ENCODE measurements at regions not wholly inside any gene's neighbourhood (a gene's known extent, or its start where the extent isn't known, plus 50 kb on each side); places are given as distances from the start of the nearest gene placed in this dataset.
"Not testable (repeated sequence)": the region's sequence is repeated elsewhere in the genome, so short reads cannot be mapped to it uniquely, and the experiment has no call there.

- no peaks in the 10 kb centered on the region for H3K27me3 Mint-ChIP-seq
- no peaks in the 10 kb centered on the region for H3K36me3 Mint-ChIP-seq (ENCODE audit: low read depth)
- peaks cover 20% of the 10 kb centered on the region for H3K4me1 Mint-ChIP-seq (ENCODE audit: low read depth)
- H3K4me3 Mint-ChIP-seq, result no peak overlapping the region
- intact Hi-C loops (cut with micrococcal nuclease), result no loop called here
- H3K27ac Mint-ChIP-seq, result no peak overlapping the region
- peaks cover 26% of the 10 kb centered on the region for H3K9me3 Mint-ChIP-seq
Measured at GRCh38 chr3:153348457-153349107, 186.6 kb downstream of the RAP2B start.

DNA sequence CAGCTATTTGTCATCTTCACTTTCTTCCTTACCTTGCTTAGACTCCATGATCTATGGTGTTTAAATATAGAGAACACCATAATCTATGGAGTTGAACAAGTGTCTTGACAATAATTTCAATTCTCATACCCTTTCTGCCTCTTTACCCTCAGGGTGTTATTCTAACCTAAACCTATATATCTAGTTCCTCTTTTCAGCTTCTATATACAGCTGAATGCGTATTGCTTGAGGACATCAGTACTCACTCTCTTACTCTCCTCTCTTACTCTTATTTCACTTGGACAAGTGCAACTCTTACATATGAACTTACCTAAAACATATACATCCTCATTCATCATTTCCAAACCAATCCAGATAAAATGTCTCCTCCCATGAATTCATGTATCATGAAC is 187.1 kb downstream of the RAP2B start:
- Mint-ChIP-seq H3K4me1 (ENCODE audit: low read depth) (peaks cover 18% of the 10 kb centered on the region), H3K36me3 (ENCODE audit: low read depth) (no peaks in the 10 kb centered on the region), H3K27me3 (no peaks in the 10 kb centered on the region), H3K9me3 (peaks cover 26% of the 10 kb centered on the region), H3K27ac (no peak overlapping the region), H3K4me3 (no peak overlapping the region)
- intact Hi-C loops (cut with micrococcal nuclease), result no loop called here

GRCh38 chr3:153350420-153350819 is 188.4 kb downstream of the RAP2B start:
- Mint-ChIP-seq H3K9me3 (peaks cover 26% of the 10 kb centered on the region), H3K4me3 (no peak overlapping the region), H3K4me1 (ENCODE audit: low read depth) (peaks cover 15% of the 10 kb centered on the region), H3K27me3 (no peaks in the 10 kb centered on the region), H3K36me3 (ENCODE audit: low read depth) (no peaks in the 10 kb centered on the region), H3K27ac (no peak overlapping the region)
- intact Hi-C loops (cut with micrococcal nuclease), result no loop called here

DNA sequence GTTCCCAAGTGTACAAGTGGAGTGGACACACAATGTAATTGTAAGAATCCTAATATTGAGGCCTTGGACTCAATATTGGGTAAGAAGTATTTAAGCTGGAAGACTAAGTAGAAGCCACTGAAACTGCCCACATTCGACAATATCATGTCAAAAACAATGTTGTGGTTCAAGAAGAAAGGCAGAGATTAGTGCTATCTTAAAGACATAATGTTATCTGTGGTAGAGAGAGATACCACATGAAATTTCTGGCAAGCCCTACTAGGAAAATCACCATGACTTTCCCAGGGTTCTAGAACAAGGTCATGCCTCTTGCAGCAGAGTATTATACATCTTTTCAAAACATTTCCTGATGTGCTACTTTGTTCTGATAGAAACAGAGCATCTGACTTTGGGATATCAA is 192.6 kb downstream of the RAP2B start:
- intact Hi-C loops (cut with micrococcal nuclease), result no loop called here
- Mint-ChIP-seq H3K4me1 (ENCODE audit: low read depth) (peaks cover 6% of the 10 kb centered on the region), H3K4me3 (no peak overlapping the region), H3K36me3 (ENCODE audit: low read depth) (no peaks in the 10 kb centered on the region), H3K9me3 (no peaks in the 10 kb centered on the region), H3K27me3 (no peaks in the 10 kb centered on the region), H3K27ac (no peak overlapping the region)

DNA sequence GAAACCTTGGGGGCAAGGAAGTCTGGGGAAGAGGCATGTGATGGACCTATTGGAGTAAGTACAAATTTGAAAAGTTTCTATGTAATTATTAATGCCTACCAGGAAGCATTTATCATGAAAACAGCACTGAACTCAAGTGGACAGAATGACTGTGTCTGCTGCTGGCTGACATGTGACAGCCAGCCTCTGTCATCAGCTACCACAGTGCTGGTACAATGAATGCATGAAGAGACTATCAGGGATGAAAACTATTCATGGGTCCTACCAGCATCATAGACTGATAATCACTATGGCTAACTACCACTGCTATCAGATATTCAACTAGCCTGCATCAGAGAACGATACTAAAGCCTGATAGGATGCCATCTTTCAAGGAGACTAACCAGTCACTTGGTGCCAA is 193.5 kb downstream of the RAP2B start:
- Mint-ChIP-seq H3K27me3 (no peaks in the 10 kb centered on the region), H3K36me3 (ENCODE audit: low read depth) (no peaks in the 10 kb centered on the region), H3K27ac (no peak overlapping the region), H3K9me3 (no peaks in the 10 kb centered on the region), H3K4me3 (no peak overlapping the region), H3K4me1 (ENCODE audit: low read depth) (peaks cover 6% of the 10 kb centered on the region)
- intact Hi-C loops (cut with micrococcal nuclease), result no loop called here

DNA sequence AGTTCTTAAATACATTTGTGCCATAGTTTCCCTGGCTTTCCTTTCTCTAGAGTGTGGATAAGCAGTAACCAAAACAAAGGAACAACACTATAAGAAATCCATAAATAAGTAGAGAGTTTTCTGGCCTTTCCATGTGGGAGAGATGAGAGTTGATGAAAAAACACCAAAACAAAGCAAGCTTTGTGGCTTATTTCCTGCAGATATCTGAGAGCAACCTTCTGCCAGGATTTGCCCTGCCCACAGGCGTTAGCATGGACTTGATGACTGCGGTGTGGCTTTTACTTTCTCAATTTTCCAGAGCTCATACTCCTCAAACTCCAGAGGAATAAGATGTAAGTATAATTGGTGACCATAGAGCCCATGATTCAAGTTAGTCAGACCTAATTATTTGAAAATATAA is 194.9 kb downstream of the RAP2B start:
- Mint-ChIP-seq H3K27me3 (no peaks in the 10 kb centered on the region), H3K36me3 (ENCODE audit: low read depth) (no peaks in the 10 kb centered on the region), H3K27ac (no peak overlapping the region), H3K9me3 (no peaks in the 10 kb centered on the region), H3K4me1 (ENCODE audit: low read depth) (peaks cover 6% of the 10 kb centered on the region), H3K4me3 (no peak overlapping the region)
- intact Hi-C loops (cut with micrococcal nuclease), result no loop called here

DNA sequence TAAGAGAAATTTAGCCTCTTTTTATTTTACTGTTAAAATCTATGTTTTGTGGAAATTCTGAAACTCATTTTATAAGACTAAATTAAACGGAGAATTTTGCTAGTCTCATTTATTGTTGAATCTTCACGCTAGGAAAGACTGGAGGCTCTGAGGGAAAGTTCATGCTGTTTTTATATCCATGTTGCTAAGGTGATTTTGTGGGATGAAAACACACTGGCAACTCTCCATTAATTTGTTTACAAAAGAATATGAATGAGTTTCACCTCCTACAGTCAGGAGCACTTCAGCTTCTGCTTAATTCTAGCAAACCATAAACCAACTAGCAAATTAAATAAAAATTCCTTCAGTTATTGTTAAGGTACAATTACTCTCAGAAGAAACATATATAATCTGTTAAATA is 195.4 kb downstream of the RAP2B start:
- Mint-ChIP-seq H3K9me3 (no peaks in the 10 kb centered on the region), H3K4me3 (no peak overlapping the region), H3K27ac (no peak overlapping the region), H3K27me3 (no peaks in the 10 kb centered on the region), H3K4me1 (ENCODE audit: low read depth) (peaks cover 5% of the 10 kb centered on the region), H3K36me3 (ENCODE audit: low read depth) (no peaks in the 10 kb centered on the region)
- intact Hi-C loops (cut with micrococcal nuclease), result no loop called here

DNA sequence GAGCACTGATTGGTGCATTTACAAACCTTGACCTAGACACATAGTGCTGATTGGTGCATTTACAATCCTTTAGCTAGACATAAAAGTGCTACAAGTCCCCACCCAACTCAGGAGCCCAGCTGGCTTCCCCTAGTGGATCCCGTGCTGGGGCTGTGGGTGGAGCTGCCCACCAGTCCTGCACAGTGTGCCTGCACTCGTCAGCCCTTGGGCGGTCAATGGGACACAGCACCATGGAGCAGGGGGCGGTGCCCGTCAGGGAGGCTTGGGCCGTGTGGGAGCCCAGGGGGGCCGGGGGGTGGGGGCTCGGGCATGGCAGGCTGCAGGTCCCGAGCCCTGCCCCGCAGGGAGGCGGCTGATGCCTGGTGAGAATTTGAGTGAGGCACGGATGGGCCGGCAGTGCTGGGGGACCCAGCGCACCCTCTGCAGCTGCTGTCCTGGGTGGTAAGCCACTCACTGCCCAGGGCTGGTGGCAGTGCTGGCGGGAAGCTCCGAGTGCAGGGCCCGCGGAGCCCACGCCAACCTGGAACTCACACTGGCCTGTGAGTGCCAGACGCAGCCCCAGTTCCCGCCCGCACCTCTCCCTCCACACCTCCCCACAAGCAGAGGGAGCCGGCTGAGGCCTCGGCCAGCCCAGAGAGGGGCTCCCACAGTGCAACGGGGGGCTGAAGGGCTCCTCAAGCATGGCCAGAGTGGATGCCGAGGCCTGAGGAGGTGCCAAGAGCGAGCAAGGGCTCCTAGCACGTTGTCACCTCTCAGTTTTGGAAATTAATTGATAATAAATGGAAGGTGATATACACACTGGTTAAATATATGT is 207.7 kb downstream of the RAP2B start:
- Mint-ChIP-seq H3K27ac (no peak overlapping the region), H3K4me3 (no peak overlapping the region), H3K36me3 (ENCODE audit: low read depth) (peaks cover 4% of the 10 kb centered on the region), H3K4me1 (ENCODE audit: low read depth) (peaks cover 28% of the 10 kb centered on the region), H3K27me3 (no peaks in the 10 kb centered on the region), H3K9me3 (peaks cover 32% of the 10 kb centered on the region)
- intact Hi-C loops (cut with micrococcal nuclease), result no loop called here

- no peaks in the 10 kb centered on the region for H3K36me3 Mint-ChIP-seq (ENCODE audit: low read depth)
- peaks cover 32% of the 10 kb centered on the region for H3K4me1 Mint-ChIP-seq (ENCODE audit: low read depth)
- H3K4me3 Mint-ChIP-seq, result no peak overlapping the region
- H3K27ac Mint-ChIP-seq, result no peak overlapping the region
- peaks cover 23% of the 10 kb centered on the region for H3K9me3 Mint-ChIP-seq
- intact Hi-C loops (cut with micrococcal nuclease), result no loop called here
- no peaks in the 10 kb centered on the region for H3K27me3 Mint-ChIP-seq
Measured at GRCh38 chr3:153370680-153371079, 208.7 kb downstream of the RAP2B start.

GRCh38 chr3:153372326-153372725 is 210.3 kb downstream of the RAP2B start:
- peak overlapping the region; percentile 79 for H3K27ac Mint-ChIP-seq
- H3K36me3 Mint-ChIP-seq (ENCODE audit: low read depth), result no peaks in the 10 kb centered on the region
- peaks cover 18% of the 10 kb centered on the region for H3K9me3 Mint-ChIP-seq

DNA sequence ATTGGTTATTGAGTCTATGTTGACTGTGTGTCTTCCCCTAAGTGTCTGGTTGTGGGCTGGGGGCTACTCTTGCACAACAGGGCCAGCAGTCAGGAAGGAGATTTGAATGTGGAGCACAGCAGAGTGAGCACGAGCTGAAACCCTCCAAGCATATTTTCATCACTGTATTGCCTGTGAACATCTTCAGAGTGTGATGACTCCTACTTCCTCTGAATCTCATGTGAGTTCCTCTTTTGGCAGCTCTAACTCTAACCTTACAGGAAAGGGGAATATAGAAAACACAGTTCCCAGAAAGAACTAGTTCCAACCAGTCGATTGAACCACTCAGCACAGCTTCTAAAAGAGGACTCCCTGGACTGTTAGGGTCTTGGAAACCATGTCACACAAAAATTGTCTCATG is 211.6 kb downstream of the RAP2B start:
- Mint-ChIP-seq H3K27me3 (no peaks in the 10 kb centered on the region), H3K4me1 (ENCODE audit: low read depth) (peaks cover 42% of the 10 kb centered on the region), H3K36me3 (ENCODE audit: low read depth) (no peaks in the 10 kb centered on the region), H3K4me3 (no peak overlapping the region), H3K9me3 (peaks cover 18% of the 10 kb centered on the region), H3K27ac (peak overlapping the region; percentile 79)
- intact Hi-C loops (cut with micrococcal nuclease), result no loop called here

More at GRCh38 chr3:153372326-153372725, 210.3 kb downstream of the RAP2B start:
- Mint-ChIP-seq H3K4me3 (no peak overlapping the region), H3K4me1 (ENCODE audit: low read depth) (peaks cover 42% of the 10 kb centered on the region), H3K27me3 (no peaks in the 10 kb centered on the region)
- intact Hi-C loops (cut with micrococcal nuclease), result no loop called here

DNA sequence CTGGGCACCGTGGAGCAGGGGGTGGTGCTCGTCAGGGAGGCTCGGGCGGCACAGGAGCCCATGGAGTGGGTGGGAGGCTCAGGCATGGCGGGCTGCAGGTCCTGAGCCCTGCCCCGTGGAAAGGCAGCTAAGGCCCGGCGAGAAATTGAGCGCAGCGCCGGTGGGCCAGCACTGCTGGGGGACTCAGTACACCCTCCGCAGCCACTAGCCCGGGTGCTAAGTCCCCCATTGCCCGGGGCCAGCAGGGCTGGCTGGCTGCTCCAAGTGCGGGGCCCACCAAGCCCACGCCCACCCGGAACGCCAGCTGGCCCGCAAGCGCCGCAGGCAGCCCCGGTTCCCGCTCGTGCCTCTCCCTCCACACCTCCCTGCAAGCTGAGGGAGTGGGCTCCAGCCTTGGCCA is 216.3 kb downstream of the RAP2B start:
- H3K9me3 Mint-ChIP-seq; H3K36me3 Mint-ChIP-seq (ENCODE audit: low read depth); H3K4me3 Mint-ChIP-seq; H3K27ac Mint-ChIP-seq; H3K27me3 Mint-ChIP-seq; intact Hi-C loops (cut with micrococcal nuclease): not testable (repeated sequence)
- peaks cover 25% of the 10 kb centered on the region for H3K4me1 Mint-ChIP-seq (ENCODE audit: low read depth)

DNA sequence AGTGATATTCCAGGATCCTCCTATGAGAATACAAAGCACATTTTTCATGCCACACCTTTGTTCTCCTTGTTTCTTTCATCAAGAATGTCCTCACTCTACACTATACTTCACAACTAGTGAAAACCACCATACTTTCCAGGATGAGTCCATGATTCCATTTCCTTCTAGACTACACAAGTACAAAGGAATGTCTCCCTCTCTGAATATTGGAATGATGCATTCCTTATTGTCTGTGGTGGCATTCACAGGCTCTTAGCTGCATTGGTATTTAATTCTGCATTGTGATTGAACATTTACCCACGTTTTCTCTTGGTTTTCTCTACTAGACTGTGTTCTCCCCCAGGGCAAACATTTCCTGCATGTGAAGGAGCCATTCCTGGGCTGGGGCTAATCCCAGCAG is 217.5 kb downstream of the RAP2B start:
- Mint-ChIP-seq H3K4me1 (ENCODE audit: low read depth) (peaks cover 16% of the 10 kb centered on the region), H3K36me3 (ENCODE audit: low read depth) (no peaks in the 10 kb centered on the region), H3K27me3 (no peaks in the 10 kb centered on the region), H3K9me3 (no peaks in the 10 kb centered on the region), H3K4me3 (no peak overlapping the region), H3K27ac (no peak overlapping the region)
- intact Hi-C loops (cut with micrococcal nuclease), result no loop called here

DNA sequence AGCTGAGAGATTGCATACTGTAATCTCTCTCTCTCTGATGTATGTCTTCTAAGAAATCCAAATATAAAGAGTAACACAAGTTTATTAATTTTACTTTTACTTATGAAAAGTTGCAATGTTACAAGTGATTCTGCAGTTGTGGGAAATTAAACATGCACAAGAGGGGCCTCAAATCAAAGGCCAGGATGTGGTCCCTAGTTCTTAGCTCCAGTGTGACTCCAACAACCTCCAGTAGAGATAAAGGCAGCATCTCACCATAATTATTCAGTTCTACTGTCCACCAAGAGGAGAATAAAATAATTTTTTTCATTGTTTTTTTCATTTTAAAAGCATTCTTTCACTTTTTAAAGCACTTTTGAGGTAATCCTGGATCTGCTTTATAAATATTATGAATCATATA is 223.3 kb downstream of the RAP2B start:
- Mint-ChIP-seq H3K4me1 (ENCODE audit: low read depth) (no peaks in the 10 kb centered on the region), H3K27ac (no peak overlapping the region), H3K27me3 (no peaks in the 10 kb centered on the region), H3K36me3 (ENCODE audit: low read depth) (no peaks in the 10 kb centered on the region), H3K9me3 (no peaks in the 10 kb centered on the region), H3K4me3 (no peak overlapping the region)
- intact Hi-C loops (cut with micrococcal nuclease), result no loop called here

DNA sequence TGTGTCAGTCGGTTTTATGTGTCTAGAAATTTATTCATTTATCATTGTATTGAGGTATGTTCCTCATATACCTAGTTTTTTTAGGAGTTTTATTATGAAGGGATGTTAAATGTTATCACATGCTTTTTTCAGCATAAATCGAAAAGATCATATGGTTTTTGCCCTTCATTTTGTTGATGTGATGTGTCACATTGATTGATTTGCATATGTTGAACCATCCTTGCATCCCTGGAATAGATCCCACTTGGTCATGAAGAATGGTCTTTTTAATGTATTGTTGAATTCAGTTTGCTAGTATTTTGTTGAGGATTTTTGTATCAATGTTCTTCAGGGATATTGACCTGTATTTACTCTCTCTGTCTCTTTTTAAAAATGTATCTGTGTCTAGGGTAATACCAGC is 230.3 kb downstream of the RAP2B start:
- Mint-ChIP-seq H3K27me3 (no peaks in the 10 kb centered on the region), H3K9me3 (peaks cover 45% of the 10 kb centered on the region), H3K36me3 (ENCODE audit: low read depth) (no peaks in the 10 kb centered on the region), H3K4me1 (ENCODE audit: low read depth) (no peaks in the 10 kb centered on the region), H3K27ac (no peak overlapping the region), H3K4me3 (no peak overlapping the region)
- intact Hi-C loops (cut with micrococcal nuclease), result no loop called here
